ENCODE measurements at regions not wholly inside any gene's neighbourhood (a gene's known extent, or its start where the extent isn't known, plus 50 kb on each side); places are given as distances from the start of the nearest gene placed in this dataset.
"Not testable (repeated sequence)": the region's sequence is repeated elsewhere in the genome, so short reads cannot be mapped to it uniquely, and the experiment has no call there.

- not testable (repeated sequence) for H2AFZ ChIP-seq (ENCODE audit: low read depth, low read length); DNase-seq; ATAC-seq (ENCODE audit: insufficient read depth, low read depth); H4K20me1 ChIP-seq (ENCODE audit: insufficient read depth, low read length); H3K4me2 ChIP-seq (ENCODE audit: insufficient read depth, low read length); H3K27me3 ChIP-seq (ENCODE audit: insufficient read depth, low read length, poor library complexity); H3K9ac ChIP-seq (ENCODE audit: low read depth, low read length); H3K79me2 ChIP-seq (ENCODE audit: insufficient read depth, low read length); H3K4me1 ChIP-seq (ENCODE audit: insufficient read depth, low read length); H3K36me3 ChIP-seq (ENCODE audit: insufficient read depth, low read length); H3K9me3 ChIP-seq (ENCODE audit: insufficient read depth, low read length, severe bottlenecking); H3K4me3 ChIP-seq (ENCODE audit: low read depth in 1 of 2, low read length in 2 of 2); H3K27ac ChIP-seq (ENCODE audit: low read length)
These were observed 311.1 kb downstream of the TP53TG3F start for GRCh38 chr16:33770478-33770877.

- not testable (repeated sequence) for DNase-seq; H3K9ac ChIP-seq (ENCODE audit: low read depth, low read length); H3K9me3 ChIP-seq (ENCODE audit: insufficient read depth, low read length, severe bottlenecking); H3K4me2 ChIP-seq (ENCODE audit: insufficient read depth, low read length); H3K4me3 ChIP-seq (ENCODE audit: low read depth in 1 of 2, low read length in 2 of 2); ATAC-seq (ENCODE audit: insufficient read depth, low read depth); H3K79me2 ChIP-seq (ENCODE audit: insufficient read depth, low read length); H3K27me3 ChIP-seq (ENCODE audit: insufficient read depth, low read length, poor library complexity); H3K4me1 ChIP-seq (ENCODE audit: insufficient read depth, low read length); H4K20me1 ChIP-seq (ENCODE audit: insufficient read depth, low read length); H3K27ac ChIP-seq (ENCODE audit: low read length); H2AFZ ChIP-seq (ENCODE audit: low read depth, low read length); H3K36me3 ChIP-seq (ENCODE audit: insufficient read depth, low read length)
These were observed 311.8 kb downstream of the TP53TG3F start for GRCh38 chr16:33771211-33771610.

GRCh38 chr16:33773966-33774365 lies 314.6 kb downstream of the TP53TG3F start:
- H3K9ac ChIP-seq (ENCODE audit: low read depth, low read length); H3K4me3 ChIP-seq (ENCODE audit: low read depth in 1 of 2, low read length in 2 of 2); H3K9me3 ChIP-seq (ENCODE audit: insufficient read depth, low read length, severe bottlenecking); H3K79me2 ChIP-seq (ENCODE audit: insufficient read depth, low read length); DNase-seq; H3K27ac ChIP-seq (ENCODE audit: low read length); H2AFZ ChIP-seq (ENCODE audit: low read depth, low read length); H3K4me2 ChIP-seq (ENCODE audit: insufficient read depth, low read length); H3K4me1 ChIP-seq (ENCODE audit: insufficient read depth, low read length); H4K20me1 ChIP-seq (ENCODE audit: insufficient read depth, low read length); ATAC-seq (ENCODE audit: insufficient read depth, low read depth); H3K36me3 ChIP-seq (ENCODE audit: insufficient read depth, low read length); H3K27me3 ChIP-seq (ENCODE audit: insufficient read depth, low read length, poor library complexity): not testable (repeated sequence)

DNA sequence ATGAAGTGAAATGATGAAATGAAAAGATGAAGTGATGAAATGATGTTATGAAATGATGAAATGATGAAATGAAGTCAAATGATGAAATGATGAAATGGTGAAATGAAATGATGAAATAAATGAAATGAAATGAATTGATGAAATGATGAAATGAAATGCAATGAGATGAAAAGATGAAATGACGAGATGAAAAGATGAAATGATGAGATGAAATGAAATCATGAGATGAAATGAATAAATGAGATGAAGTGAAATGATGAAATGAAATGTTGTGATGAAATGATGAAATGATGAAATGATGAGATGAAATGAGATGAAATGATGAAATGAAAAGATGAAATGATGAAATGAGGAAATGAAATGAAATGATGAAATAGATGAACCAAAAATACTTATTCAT lies 315.3 kb downstream of the TP53TG3F start:
- H3K27ac ChIP-seq (ENCODE audit: low read length); H3K4me3 ChIP-seq (ENCODE audit: low read depth in 1 of 2, low read length in 2 of 2); DNase-seq; H3K79me2 ChIP-seq (ENCODE audit: insufficient read depth, low read length); H4K20me1 ChIP-seq (ENCODE audit: insufficient read depth, low read length); H3K4me1 ChIP-seq (ENCODE audit: insufficient read depth, low read length); ATAC-seq (ENCODE audit: insufficient read depth, low read depth); H3K9ac ChIP-seq (ENCODE audit: low read depth, low read length); H2AFZ ChIP-seq (ENCODE audit: low read depth, low read length); H3K27me3 ChIP-seq (ENCODE audit: insufficient read depth, low read length, poor library complexity); H3K4me2 ChIP-seq (ENCODE audit: insufficient read depth, low read length); H3K36me3 ChIP-seq (ENCODE audit: insufficient read depth, low read length); H3K9me3 ChIP-seq (ENCODE audit: insufficient read depth, low read length, severe bottlenecking): not testable (repeated sequence)

DNA sequence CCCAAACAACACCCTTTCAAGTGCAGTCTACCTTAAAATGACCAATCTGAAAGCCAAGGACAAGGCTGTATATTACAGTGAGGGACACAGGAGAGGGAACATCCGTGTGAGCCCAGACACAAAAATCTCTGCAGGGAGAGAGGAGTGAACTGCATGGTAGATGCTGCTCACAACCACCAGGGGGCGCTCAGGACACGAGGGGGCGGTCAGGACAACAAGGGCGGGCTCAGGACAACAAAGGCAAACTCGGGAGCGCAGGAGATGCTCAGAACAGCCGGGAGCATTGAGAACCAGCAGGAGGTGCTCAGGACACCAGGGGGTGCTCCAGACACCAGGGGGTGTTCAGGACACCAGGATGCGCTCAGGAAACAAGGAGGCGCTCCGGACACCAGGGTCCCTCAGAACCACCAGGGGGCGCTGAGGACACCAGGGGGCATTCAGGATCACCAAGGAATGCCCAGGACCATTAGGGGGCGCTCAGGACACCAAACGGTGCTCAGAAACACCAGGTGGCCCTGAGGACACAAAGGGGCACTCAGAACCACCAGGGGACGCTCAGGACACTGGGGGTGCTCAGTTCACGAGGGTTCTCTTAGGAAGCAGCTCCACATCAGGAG lies 357.0 kb downstream of the TP53TG3F start:
- ATAC-seq (ENCODE audit: insufficient read depth, low read depth), result peak; percentile 52; the same call in 2 of the 3 replicates
- H3K27ac ChIP-seq (ENCODE audit: low read length); H3K9ac ChIP-seq (ENCODE audit: low read depth, low read length); H3K79me2 ChIP-seq (ENCODE audit: insufficient read depth, low read length); H3K4me2 ChIP-seq (ENCODE audit: insufficient read depth, low read length); H4K20me1 ChIP-seq (ENCODE audit: insufficient read depth, low read length); H3K4me3 ChIP-seq (ENCODE audit: low read depth in 1 of 2, low read length in 2 of 2); H3K27me3 ChIP-seq (ENCODE audit: insufficient read depth, low read length, poor library complexity); H3K36me3 ChIP-seq (ENCODE audit: insufficient read depth, low read length); DNase-seq; H3K4me1 ChIP-seq (ENCODE audit: insufficient read depth, low read length); H2AFZ ChIP-seq (ENCODE audit: low read depth, low read length); H3K9me3 ChIP-seq (ENCODE audit: insufficient read depth, low read length, severe bottlenecking): not testable (repeated sequence)

- not testable (repeated sequence) for H3K27ac ChIP-seq (ENCODE audit: low read length); H3K4me2 ChIP-seq (ENCODE audit: insufficient read depth, low read length); H3K4me3 ChIP-seq (ENCODE audit: low read depth in 1 of 2, low read length in 2 of 2); H2AFZ ChIP-seq (ENCODE audit: low read depth, low read length); H3K27me3 ChIP-seq (ENCODE audit: insufficient read depth, low read length, poor library complexity); ATAC-seq (ENCODE audit: insufficient read depth, low read depth); H3K36me3 ChIP-seq (ENCODE audit: insufficient read depth, low read length); H3K9ac ChIP-seq (ENCODE audit: low read depth, low read length); H3K4me1 ChIP-seq (ENCODE audit: insufficient read depth, low read length); H3K79me2 ChIP-seq (ENCODE audit: insufficient read depth, low read length); H4K20me1 ChIP-seq (ENCODE audit: insufficient read depth, low read length); H3K9me3 ChIP-seq (ENCODE audit: insufficient read depth, low read length, severe bottlenecking); DNase-seq
These were observed 365.3 kb downstream of the TP53TG3F start for GRCh38 chr16:33824736-33825135.

- H3K79me2 ChIP-seq (ENCODE audit: insufficient read depth, low read length); H3K27me3 ChIP-seq (ENCODE audit: insufficient read depth, low read length, poor library complexity); DNase-seq; H4K20me1 ChIP-seq (ENCODE audit: insufficient read depth, low read length); H2AFZ ChIP-seq (ENCODE audit: low read depth, low read length); H3K4me2 ChIP-seq (ENCODE audit: insufficient read depth, low read length); ATAC-seq (ENCODE audit: insufficient read depth, low read depth); H3K4me3 ChIP-seq (ENCODE audit: low read depth in 1 of 2, low read length in 2 of 2); H3K9me3 ChIP-seq (ENCODE audit: insufficient read depth, low read length, severe bottlenecking); H3K9ac ChIP-seq (ENCODE audit: low read depth, low read length); H3K4me1 ChIP-seq (ENCODE audit: insufficient read depth, low read length); H3K27ac ChIP-seq (ENCODE audit: low read length); H3K36me3 ChIP-seq (ENCODE audit: insufficient read depth, low read length): not testable (repeated sequence)
These were observed 368.1 kb downstream of the TP53TG3F start for GRCh38 chr16:33827522-33827921.

DNA sequence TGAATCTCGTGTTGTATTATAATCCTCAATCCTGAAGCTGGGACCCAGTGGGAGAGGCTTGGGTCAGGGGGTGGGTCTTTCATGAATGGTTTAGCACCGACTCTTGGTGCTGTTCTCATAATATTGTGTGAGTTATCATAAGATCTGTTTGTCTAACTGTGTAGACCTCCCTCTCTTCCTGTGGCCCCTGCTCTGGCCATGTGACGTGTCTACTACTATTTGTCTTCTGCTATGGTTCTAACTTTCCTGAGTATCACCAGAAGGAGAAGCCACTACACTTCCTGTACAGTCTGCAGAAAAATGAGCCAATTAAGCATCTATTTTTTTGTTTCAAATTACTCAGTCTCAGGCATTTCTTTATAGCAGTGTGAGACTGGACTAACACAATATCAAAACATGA lies 379.7 kb downstream of the TP53TG3F start:
- H4K20me1 ChIP-seq (ENCODE audit: insufficient read depth, low read length); H3K4me3 ChIP-seq (ENCODE audit: low read depth in 1 of 2, low read length in 2 of 2); H3K9me3 ChIP-seq (ENCODE audit: insufficient read depth, low read length, severe bottlenecking); H3K9ac ChIP-seq (ENCODE audit: low read depth, low read length); H3K36me3 ChIP-seq (ENCODE audit: insufficient read depth, low read length); H3K27me3 ChIP-seq (ENCODE audit: insufficient read depth, low read length, poor library complexity); DNase-seq; H3K4me1 ChIP-seq (ENCODE audit: insufficient read depth, low read length); H3K79me2 ChIP-seq (ENCODE audit: insufficient read depth, low read length); H3K4me2 ChIP-seq (ENCODE audit: insufficient read depth, low read length); H2AFZ ChIP-seq (ENCODE audit: low read depth, low read length); H3K27ac ChIP-seq (ENCODE audit: low read length): not testable (repeated sequence)
- ATAC-seq (ENCODE audit: insufficient read depth, low read depth), result peak; percentile 98
